Peyer's patch (tissue), 4 donors: ENCODE measurements at regions not wholly inside any gene's neighbourhood (a gene's known extent, or its start where the extent isn't known, plus 50 kb on each side); places are given as distances from the start of the nearest gene placed in this dataset.

ENCODE experiments used
- POLR2A ChIP-seq, 2 donors: fragments of 450-650 bp; IDR thresholded peaks; one replicate each; pipeline ENCODE4 v1.5.1; 2017; ENCODE audit warnings: antibody characterized with exemption in 2 of 2, mild to moderate bottlenecking in 2 of 2, moderate library complexity in 2 of 2
- TF ChIP-seq, protein P1 (sequence below), 6 experiments: fragments of 450-650 bp in 4 of 6; fragments of 200-600 bp in 2 of 6; sonication (generic) in 1 of 6; IDR thresholded peaks; one replicate each; pipeline ENCODE4 v1.5.1; 2017 to 2019; ENCODE audit warnings: antibody characterized with exemption in 6 of 6, mild to moderate bottlenecking in 3 of 6, moderate library complexity in 1 of 6

GRCh38 chr10:29009464-29009863 lies 279.4 kb upstream of the LYZL1 start:
- TF ChIP-seq, protein P1, sequence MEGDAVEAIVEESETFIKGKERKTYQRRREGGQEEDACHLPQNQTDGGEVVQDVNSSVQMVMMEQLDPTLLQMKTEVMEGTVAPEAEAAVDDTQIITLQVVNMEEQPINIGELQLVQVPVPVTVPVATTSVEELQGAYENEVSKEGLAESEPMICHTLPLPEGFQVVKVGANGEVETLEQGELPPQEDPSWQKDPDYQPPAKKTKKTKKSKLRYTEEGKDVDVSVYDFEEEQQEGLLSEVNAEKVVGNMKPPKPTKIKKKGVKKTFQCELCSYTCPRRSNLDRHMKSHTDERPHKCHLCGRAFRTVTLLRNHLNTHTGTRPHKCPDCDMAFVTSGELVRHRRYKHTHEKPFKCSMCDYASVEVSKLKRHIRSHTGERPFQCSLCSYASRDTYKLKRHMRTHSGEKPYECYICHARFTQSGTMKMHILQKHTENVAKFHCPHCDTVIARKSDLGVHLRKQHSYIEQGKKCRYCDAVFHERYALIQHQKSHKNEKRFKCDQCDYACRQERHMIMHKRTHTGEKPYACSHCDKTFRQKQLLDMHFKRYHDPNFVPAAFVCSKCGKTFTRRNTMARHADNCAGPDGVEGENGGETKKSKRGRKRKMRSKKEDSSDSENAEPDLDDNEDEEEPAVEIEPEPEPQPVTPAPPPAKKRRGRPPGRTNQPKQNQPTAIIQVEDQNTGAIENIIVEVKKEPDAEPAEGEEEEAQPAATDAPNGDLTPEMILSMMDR (IDR thresholded peaks at IDR 0.05): no peak
- TF ChIP-seq POLR2A (IDR thresholded peaks at IDR 0.05): no peak
